ENCODE measurements at regions not wholly inside any gene's neighbourhood (a gene's known extent, or its start where the extent isn't known, plus 50 kb on each side); places are given as distances from the start of the nearest gene placed in this dataset.

GRCh38 chr12:115267891-115268290, 583.9 kb upstream of the TBX3 start:
- TF ChIP-seq CTCF (IDR thresholded peaks at IDR 0.05; ENCODE audit: control extremely low read depth in 1 of 3, insufficient read depth in 1 of 3, low read depth in 1 of 3, low read length in 3 of 3) (no peak), HDAC2 (IDR thresholded peaks at IDR 0.05; ENCODE audit: borderline replicate concordance in 1 of 2, low read depth in 2 of 2, low read length in 2 of 2) (no peak), MAFK (IDR thresholded peaks at IDR 0.05; ENCODE audit: low read depth, low read length) (no peak), TAF1 (IDR thresholded peaks at IDR 0.05; ENCODE audit: low read depth, low read length) (no peak), EZH2 (IDR thresholded peaks at IDR 0.05; ENCODE audit: low read depth, low read length, severe bottlenecking) (no peak), RAD21 (IDR thresholded peaks at IDR 0.05 in 1 of 2, conservative IDR thresholded peaks at IDR 0.05 in 1 of 2; ENCODE audit: low read depth in 2 of 2, low read length in 2 of 2) (no peak), USF2 (IDR thresholded peaks at IDR 0.05; ENCODE audit: low read length) (no peak), RXRA (IDR thresholded peaks at IDR 0.05; ENCODE audit: insufficient read depth, low read depth, low read length) (no peak), SIN3A (conservative IDR thresholded peaks at IDR 0.05 in 1 of 2, IDR thresholded peaks at IDR 0.05 in 1 of 2; ENCODE audit: low read depth in 1 of 2, low read length in 2 of 2) (no peak), POLR2AphosphoS5 (IDR thresholded peaks at IDR 0.05; ENCODE audit: low read depth, low read length) (no peak)

All from H1 (cell line).